ENCODE measurements at regions not wholly inside any gene's neighbourhood (a gene's known extent, or its start where the extent isn't known, plus 50 kb on each side); places are given as distances from the start of the nearest gene placed in this dataset.

GRCh38 chr4:144903953-144904711 lies 193.9 kb downstream of the ANAPC10 start:
- no peak for DNase-seq

GRCh38 chr4:144905286-144905685 lies 192.7 kb downstream of the ANAPC10 start:
- DNase-seq: no peak

- no peak for DNase-seq
Measured at GRCh38 chr4:144906181-144906925, 191.6 kb downstream of the ANAPC10 start.

GRCh38 chr4:144910723-144911122 lies 187.3 kb downstream of the ANAPC10 start:
- DNase-seq: no peak
